ENCODE measurements at regions not wholly inside any gene's neighbourhood (a gene's known extent, or its start where the extent isn't known, plus 50 kb on each side); places are given as distances from the start of the nearest gene placed in this dataset.
A peak's percentile ranks its signal among the peaks of the same experiment; 100 is the strongest.
"Not testable (repeated sequence)": the region's sequence is repeated elsewhere in the genome, so short reads cannot be mapped to it uniquely, and the experiment has no call there.

DNA sequence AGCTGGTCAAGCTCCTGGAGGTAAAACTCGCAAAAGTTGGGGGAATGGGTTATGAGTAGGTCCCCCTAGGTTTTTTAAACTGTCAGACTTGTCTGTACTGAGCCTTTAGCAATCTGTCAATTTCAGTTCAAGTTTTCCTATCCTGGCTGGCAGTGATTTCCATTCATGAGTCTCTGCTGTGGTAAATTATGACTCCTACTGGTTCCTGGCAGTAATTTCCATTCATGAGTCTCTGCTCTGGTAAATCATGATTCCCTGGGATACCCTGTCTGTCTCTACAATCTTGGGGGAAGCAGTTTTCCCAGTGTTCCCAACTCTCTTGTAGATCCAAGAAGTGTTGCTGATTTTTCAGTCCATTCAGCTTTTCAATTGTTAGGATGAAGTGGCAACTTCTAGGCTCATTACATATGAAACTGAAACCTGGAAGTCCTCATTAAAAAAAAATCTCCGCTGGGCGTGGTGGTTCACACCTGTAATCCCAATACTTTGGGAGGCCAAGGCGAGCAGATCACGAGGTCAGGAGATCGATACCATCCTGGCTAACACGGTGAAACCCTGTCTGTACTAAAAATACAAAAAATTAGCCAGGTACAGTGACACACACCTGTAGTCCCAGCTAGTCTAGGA is 91.3 kb upstream of the GPBP1 start:
- TF ChIP-seq, protein P1, sequence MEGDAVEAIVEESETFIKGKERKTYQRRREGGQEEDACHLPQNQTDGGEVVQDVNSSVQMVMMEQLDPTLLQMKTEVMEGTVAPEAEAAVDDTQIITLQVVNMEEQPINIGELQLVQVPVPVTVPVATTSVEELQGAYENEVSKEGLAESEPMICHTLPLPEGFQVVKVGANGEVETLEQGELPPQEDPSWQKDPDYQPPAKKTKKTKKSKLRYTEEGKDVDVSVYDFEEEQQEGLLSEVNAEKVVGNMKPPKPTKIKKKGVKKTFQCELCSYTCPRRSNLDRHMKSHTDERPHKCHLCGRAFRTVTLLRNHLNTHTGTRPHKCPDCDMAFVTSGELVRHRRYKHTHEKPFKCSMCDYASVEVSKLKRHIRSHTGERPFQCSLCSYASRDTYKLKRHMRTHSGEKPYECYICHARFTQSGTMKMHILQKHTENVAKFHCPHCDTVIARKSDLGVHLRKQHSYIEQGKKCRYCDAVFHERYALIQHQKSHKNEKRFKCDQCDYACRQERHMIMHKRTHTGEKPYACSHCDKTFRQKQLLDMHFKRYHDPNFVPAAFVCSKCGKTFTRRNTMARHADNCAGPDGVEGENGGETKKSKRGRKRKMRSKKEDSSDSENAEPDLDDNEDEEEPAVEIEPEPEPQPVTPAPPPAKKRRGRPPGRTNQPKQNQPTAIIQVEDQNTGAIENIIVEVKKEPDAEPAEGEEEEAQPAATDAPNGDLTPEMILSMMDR (IDR thresholded peaks at IDR 0.05; ENCODE audit: insufficient read depth, low read depth, low read length), result peak; percentile 32
- ChIA-PET CTCF (interaction anchor here (1.0 to 1.4 kb wide), 4 partner anchors 10 to 182 kb away, joined by 3 to 6 read pairs (median 4); no protein-coding TSS in a partner anchor), POLR2A (no interaction called here)
- H3K36me3 ChIP-seq (ENCODE audit: control insufficient read depth, insufficient read depth, low read length), result no peaks in the 10 kb centered on the region
- DNase-seq (ENCODE audit: low read depth), result no peak
- H3K4me3 ChIP-seq (ENCODE audit: low read depth, low read length), result no peak overlapping the region
- no peaks in the 10 kb centered on the region for H3K27me3 ChIP-seq (ENCODE audit: control insufficient read depth, insufficient read depth, low read length)

DNA sequence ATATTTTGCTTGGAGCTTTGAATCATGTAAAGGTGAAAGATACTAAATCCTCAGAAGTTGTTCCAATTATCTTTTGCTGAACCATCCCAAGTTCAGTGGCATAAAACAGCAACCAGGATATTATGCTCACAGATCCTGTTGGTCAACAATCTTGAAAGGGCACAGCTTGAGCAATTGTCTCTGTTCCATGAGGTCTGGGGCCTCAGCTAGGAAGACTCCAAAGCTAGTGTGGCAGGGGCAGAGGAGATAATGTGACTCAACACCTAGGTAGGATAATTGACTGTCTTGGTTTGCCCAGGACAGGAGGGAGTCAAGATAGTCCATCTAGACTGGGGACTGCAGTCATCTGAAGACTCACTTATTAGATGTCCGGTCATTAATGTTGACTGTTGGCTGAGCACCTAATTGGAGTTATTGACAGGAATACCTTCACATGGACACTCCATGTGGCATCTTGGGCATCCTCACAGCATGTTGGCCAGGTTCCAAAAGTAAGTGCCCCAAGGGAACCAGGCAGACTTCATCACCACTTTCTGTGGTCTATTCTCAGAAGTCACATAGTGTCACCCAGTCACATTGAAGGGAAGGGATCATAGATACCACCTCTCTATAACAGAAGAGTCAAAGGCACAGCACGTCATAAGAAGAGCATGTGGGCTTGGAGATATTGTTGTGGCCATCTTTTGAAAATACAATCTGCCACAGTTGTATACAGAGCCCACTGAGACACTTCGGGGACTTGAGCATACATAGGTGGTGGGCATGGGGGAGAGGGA is 88.4 kb upstream of the GPBP1 start:
- CTCF ChIA-PET, result no interaction called here
- H3K4me3 ChIP-seq (ENCODE audit: low read depth, low read length), result no peak overlapping the region
- TF ChIP-seq, protein P1 (IDR thresholded peaks at IDR 0.05; ENCODE audit: insufficient read depth, low read depth, low read length), result no peak
- no peak for DNase-seq (ENCODE audit: low read depth)
- H3K36me3 ChIP-seq (ENCODE audit: control insufficient read depth, insufficient read depth, low read length), result no peaks in the 10 kb centered on the region
- H3K27me3 ChIP-seq (ENCODE audit: control insufficient read depth, insufficient read depth, low read length), result no peaks in the 10 kb centered on the region
- POLR2A ChIA-PET, result no interaction called here

- CTCF ChIA-PET, result not testable (repeated sequence)
Measured at GRCh38 chr5:57087947-57088346, 85.9 kb upstream of the GPBP1 start.

DNA sequence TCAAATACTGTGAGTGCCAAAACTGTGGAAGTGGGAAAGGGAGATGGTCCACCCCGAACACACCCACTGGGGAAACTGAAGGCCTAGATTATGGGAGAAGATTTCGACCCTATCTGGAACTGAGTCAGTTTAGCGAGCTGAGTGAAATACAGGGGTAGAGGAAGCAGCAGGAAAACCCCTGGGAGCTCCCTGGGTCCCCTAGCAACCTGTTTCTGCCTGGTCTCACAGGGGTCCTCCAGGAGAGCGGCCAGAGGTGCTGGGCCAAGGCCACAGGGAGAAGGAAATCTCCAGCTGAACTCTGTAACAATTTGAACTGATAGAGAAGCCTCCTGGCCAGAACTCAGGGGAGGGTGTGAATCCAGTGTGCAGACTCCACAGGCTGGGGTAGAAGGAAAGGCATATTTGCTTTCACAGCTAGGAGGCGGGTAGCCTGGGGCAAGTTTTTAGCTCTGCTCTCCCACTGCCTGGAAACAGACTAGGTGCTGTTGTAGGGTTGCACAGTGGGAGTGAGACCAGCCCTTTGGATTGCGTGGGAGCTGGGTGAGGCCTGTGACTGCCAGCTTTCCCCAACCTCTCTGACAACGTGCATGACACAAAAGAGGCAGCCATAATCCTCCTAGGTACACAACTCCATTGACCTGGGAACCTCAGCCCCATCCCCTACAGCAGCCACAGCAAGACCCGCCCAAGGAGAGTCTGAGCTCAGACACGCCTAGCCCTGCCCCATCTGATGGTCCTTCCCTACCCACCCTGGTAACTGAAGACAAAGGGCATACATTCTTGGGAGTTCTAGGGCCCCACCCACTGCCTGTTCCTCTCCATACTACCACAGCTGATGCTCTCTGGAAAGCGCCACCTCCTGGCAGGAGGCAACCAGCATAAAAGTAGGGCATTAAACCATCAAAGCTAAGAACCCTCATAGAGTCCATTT is 78.8 kb upstream of the GPBP1 start:
- Histone ChIP-seq H3K36me3 (ENCODE audit: control insufficient read depth, insufficient read depth, low read length) (no peaks in the 10 kb centered on the region), H3K27me3 (ENCODE audit: control insufficient read depth, insufficient read depth, low read length) (no peaks in the 10 kb centered on the region), H3K4me3 (ENCODE audit: low read depth, low read length) (no peak overlapping the region)
- ChIA-PET POLR2A (no interaction called here), CTCF (interaction anchor here (0.8 to 2.2 kb wide), 6 partner anchors 12 to 246 kb away, joined by 3 to 6 read pairs (median 3); no protein-coding TSS in a partner anchor)
- no peak for DNase-seq (ENCODE audit: low read depth)
- TF ChIP-seq, protein P1 (IDR thresholded peaks at IDR 0.05; ENCODE audit: insufficient read depth, low read depth, low read length), result peak; percentile 28; the same call in 1 of the 2 replicates

More at GRCh38 chr5:57087947-57088346, 85.9 kb upstream of the GPBP1 start:
- POLR2A ChIA-PET; H3K4me3 ChIP-seq (ENCODE audit: low read depth, low read length); DNase-seq (ENCODE audit: low read depth); H3K36me3 ChIP-seq (ENCODE audit: control insufficient read depth, insufficient read depth, low read length); H3K27me3 ChIP-seq (ENCODE audit: control insufficient read depth, insufficient read depth, low read length): not testable (repeated sequence)

DNA sequence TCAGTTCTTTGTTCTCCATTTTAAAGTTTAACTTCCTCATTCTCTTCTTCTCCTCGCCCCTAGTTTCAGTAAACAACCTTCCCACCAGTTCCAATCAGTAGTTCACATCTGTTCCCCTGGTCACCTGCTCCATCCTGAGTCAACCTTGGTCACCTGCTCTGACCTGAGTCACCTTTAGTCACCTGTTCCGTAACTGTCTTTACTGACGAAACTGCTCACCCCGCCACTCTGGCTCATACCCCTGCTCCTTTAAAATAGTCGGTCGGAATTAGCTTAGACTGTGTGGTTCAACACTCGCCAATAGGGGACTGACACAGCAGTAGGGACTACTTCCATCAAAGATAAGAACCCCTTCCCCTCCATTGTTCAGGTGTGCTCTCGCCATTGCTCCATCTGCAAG is 76.3 kb upstream of the GPBP1 start:
- H3K36me3 ChIP-seq (ENCODE audit: control insufficient read depth, insufficient read depth, low read length), result no peaks in the 10 kb centered on the region
- POLR2A ChIA-PET, result no interaction called here
- CTCF ChIA-PET, result no interaction called here
- TF ChIP-seq, protein P1 (IDR thresholded peaks at IDR 0.05; ENCODE audit: insufficient read depth, low read depth, low read length), result no peak
- no peaks in the 10 kb centered on the region for H3K27me3 ChIP-seq (ENCODE audit: control insufficient read depth, insufficient read depth, low read length)
- H3K4me3 ChIP-seq (ENCODE audit: low read depth, low read length), result no peak overlapping the region
- no peak for DNase-seq (ENCODE audit: low read depth)
